VCaP (cell line): ENCODE measurements at regions not wholly inside any gene's neighbourhood (a gene's known extent, or its start where the extent isn't known, plus 50 kb on each side); places are given as distances from the start of the nearest gene placed in this dataset.

Experiments used
- H3K27ac ChIP-seq: fragments of 450-650 bp; 2 replicates; pipeline ENCODE4 v1.5.1; 2017
- CTCF ChIP-seq: fragments of 450-650 bp; conservative IDR thresholded peaks from 2 replicates; pipeline ENCODE4 v1.5.1; 2017; ENCODE audit warnings: mild to moderate bottlenecking, moderate library complexity

- no peak for TF ChIP-seq CTCF
- no peak overlapping the region for H3K27ac ChIP-seq
These were observed 852.9 kb downstream of the DCDC2C start for GRCh38 chr2:4556135-4556896.

GRCh38 chr2:4561196-4561595 lies 857.8 kb downstream of the DCDC2C start:
- no peak for TF ChIP-seq CTCF
- no peak overlapping the region for H3K27ac ChIP-seq

GRCh38 chr2:4576075-4576474 lies 872.7 kb downstream of the DCDC2C start:
- no peak overlapping the region for H3K27ac ChIP-seq
- TF ChIP-seq CTCF, result no peak

- no peak for TF ChIP-seq CTCF
- no peak overlapping the region for H3K27ac ChIP-seq
These were observed 876.6 kb downstream of the DCDC2C start for GRCh38 chr2:4579977-4580376.

- no peak for TF ChIP-seq CTCF
- no peak overlapping the region for H3K27ac ChIP-seq
These were observed 881.8 kb downstream of the DCDC2C start for GRCh38 chr2:4585057-4585635.

- no peak for TF ChIP-seq CTCF
- no peak overlapping the region for H3K27ac ChIP-seq
These were observed 885.2 kb downstream of the DCDC2C start for GRCh38 chr2:4588606-4589005.

- no peak for TF ChIP-seq CTCF
- H3K27ac ChIP-seq, result no peak overlapping the region
These were observed 887.9 kb downstream of the DCDC2C start for GRCh38 chr2:4591261-4591660.
